ENCODE measurements at regions not wholly inside any gene's neighbourhood (a gene's known extent, or its start where the extent isn't known, plus 50 kb on each side); places are given as distances from the start of the nearest gene placed in this dataset.

GRCh38 chr4:27886120-27886519 is 1025.5 kb downstream of the STIM2 start:
- H3K4me2 ChIP-seq = no peak overlapping the region
- CTCF ChIA-PET = no interaction called here

DNA sequence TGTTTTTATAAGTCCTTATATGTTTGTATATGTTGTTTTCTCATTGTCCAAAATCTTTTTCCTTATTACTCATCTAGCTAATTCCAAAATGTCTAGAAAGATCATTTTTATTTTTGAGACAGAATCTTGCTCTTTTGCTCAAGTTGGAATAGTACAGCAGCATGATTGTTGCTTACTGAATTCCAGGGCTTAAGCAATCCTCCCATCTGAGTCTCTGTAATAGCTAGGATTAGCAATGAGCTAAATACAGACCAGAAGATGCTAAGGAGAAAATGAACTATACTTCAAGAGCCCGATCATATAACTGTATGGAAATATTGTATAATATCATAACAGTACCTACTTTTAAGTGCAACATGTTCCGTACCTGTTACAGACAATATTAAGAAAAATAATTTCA is 1027.0 kb downstream of the STIM2 start:
- Histone ChIP-seq H3K79me2 (ENCODE audit: low read depth) (no peaks in the 10 kb centered on the region), H3K4me2 (no peak overlapping the region), H3K9me2 (ENCODE audit: insufficient read depth) (no peaks in the 10 kb centered on the region), H3K4me3 (no peak overlapping the region), H3F3A (ENCODE audit: insufficient read depth, low read depth) (no peaks in the 10 kb centered on the region), H4K20me1 (ENCODE audit: insufficient read depth) (no peaks in the 10 kb centered on the region), H3K27me3 (ENCODE audit: insufficient read depth, low read depth) (no peaks in the 10 kb centered on the region), H2AFZ (no peak overlapping the region), H3K4me1 (replicated peaks; ENCODE audit: insufficient read depth) (no peaks in the 10 kb centered on the region), H3K36me3 (ENCODE audit: low read depth) (no peaks in the 10 kb centered on the region), H3K27ac (no peak overlapping the region), H3K9me3 (ENCODE audit: insufficient read depth, low read depth) (no peaks in the 10 kb centered on the region)
- intact Hi-C loops (cut with micrococcal nuclease; ENCODE audit: unreplicated experiment) = no loop called here
- no peak for DNase-seq
- POLR2A ChIA-PET (ENCODE audit: unreplicated experiment) = no interaction called here
- CTCF ChIA-PET = no interaction called here
- no TSS peak for BruUV-seq (replicated peaks)
- TF ChIP-seq EZH2 (IDR thresholded peaks at IDR 0.05; ENCODE audit: low read depth) = no peak
- TF ChIP-seq, protein P1, sequence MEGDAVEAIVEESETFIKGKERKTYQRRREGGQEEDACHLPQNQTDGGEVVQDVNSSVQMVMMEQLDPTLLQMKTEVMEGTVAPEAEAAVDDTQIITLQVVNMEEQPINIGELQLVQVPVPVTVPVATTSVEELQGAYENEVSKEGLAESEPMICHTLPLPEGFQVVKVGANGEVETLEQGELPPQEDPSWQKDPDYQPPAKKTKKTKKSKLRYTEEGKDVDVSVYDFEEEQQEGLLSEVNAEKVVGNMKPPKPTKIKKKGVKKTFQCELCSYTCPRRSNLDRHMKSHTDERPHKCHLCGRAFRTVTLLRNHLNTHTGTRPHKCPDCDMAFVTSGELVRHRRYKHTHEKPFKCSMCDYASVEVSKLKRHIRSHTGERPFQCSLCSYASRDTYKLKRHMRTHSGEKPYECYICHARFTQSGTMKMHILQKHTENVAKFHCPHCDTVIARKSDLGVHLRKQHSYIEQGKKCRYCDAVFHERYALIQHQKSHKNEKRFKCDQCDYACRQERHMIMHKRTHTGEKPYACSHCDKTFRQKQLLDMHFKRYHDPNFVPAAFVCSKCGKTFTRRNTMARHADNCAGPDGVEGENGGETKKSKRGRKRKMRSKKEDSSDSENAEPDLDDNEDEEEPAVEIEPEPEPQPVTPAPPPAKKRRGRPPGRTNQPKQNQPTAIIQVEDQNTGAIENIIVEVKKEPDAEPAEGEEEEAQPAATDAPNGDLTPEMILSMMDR (conservative IDR thresholded peaks at IDR 0.05) = no peak

More at GRCh38 chr4:27886120-27886519, 1025.5 kb downstream of the STIM2 start:
- POLR2A ChIA-PET (ENCODE audit: unreplicated experiment) = no interaction called here
- Histone ChIP-seq H3K4me3 (no peak overlapping the region), H3K27me3 (ENCODE audit: insufficient read depth, low read depth) (no peaks in the 10 kb centered on the region), H3K79me2 (ENCODE audit: low read depth) (no peaks in the 10 kb centered on the region), H3F3A (ENCODE audit: insufficient read depth, low read depth) (no peaks in the 10 kb centered on the region), H3K9me2 (ENCODE audit: insufficient read depth) (no peaks in the 10 kb centered on the region), H2AFZ (no peak overlapping the region), H3K4me1 (replicated peaks; ENCODE audit: insufficient read depth) (no peaks in the 10 kb centered on the region), H3K36me3 (ENCODE audit: low read depth) (no peaks in the 10 kb centered on the region), H3K27ac (no peak overlapping the region), H3K9me3 (ENCODE audit: insufficient read depth, low read depth) (no peaks in the 10 kb centered on the region), H4K20me1 (ENCODE audit: insufficient read depth) (no peaks in the 10 kb centered on the region)
- TF ChIP-seq, protein P1 (conservative IDR thresholded peaks at IDR 0.05) = no peak
- TF ChIP-seq EZH2 (IDR thresholded peaks at IDR 0.05; ENCODE audit: low read depth) = no peak
- intact Hi-C loops (cut with micrococcal nuclease; ENCODE audit: unreplicated experiment) = no loop called here
- no TSS peak for BruUV-seq (replicated peaks)
- DNase-seq = no peak

GRCh38 chr4:27888505-27888904 is 1027.9 kb downstream of the STIM2 start:
- intact Hi-C loops (cut with micrococcal nuclease; ENCODE audit: unreplicated experiment) = no loop called here
- Histone ChIP-seq H3K4me3 (no peak overlapping the region), H3K36me3 (ENCODE audit: low read depth) (no peaks in the 10 kb centered on the region), H4K20me1 (ENCODE audit: insufficient read depth) (no peaks in the 10 kb centered on the region), H3F3A (ENCODE audit: insufficient read depth, low read depth) (no peaks in the 10 kb centered on the region), H3K27me3 (ENCODE audit: insufficient read depth, low read depth) (no peaks in the 10 kb centered on the region), H2AFZ (no peak overlapping the region), H3K79me2 (ENCODE audit: low read depth) (no peaks in the 10 kb centered on the region), H3K4me1 (replicated peaks; ENCODE audit: insufficient read depth) (no peaks in the 10 kb centered on the region), H3K9me2 (ENCODE audit: insufficient read depth) (no peaks in the 10 kb centered on the region), H3K27ac (no peak overlapping the region), H3K4me2 (no peak overlapping the region), H3K9me3 (ENCODE audit: insufficient read depth, low read depth) (no peaks in the 10 kb centered on the region)
- ChIA-PET CTCF (no interaction called here), POLR2A (ENCODE audit: unreplicated experiment) (no interaction called here)
- TF ChIP-seq EZH2 (IDR thresholded peaks at IDR 0.05; ENCODE audit: low read depth) = no peak
- TF ChIP-seq, protein P1 (conservative IDR thresholded peaks at IDR 0.05) = no peak
- no TSS peak for BruUV-seq (replicated peaks)
- DNase-seq = no peak
